Vagina (tissue), 2 donors: ENCODE measurements at regions not wholly inside any gene's neighbourhood (a gene's known extent, or its start where the extent isn't known, plus 50 kb on each side); places are given as distances from the start of the nearest gene placed in this dataset.

Experiments used
- POLR2A ChIP-seq, 2 donors: fragments of 450-650 bp; IDR thresholded peaks; one replicate each; pipeline ENCODE4 v1.6.1; 2017; ENCODE audit warnings: antibody characterized with exemption in 2 of 2, mild to moderate bottlenecking in 2 of 2, moderate library complexity in 2 of 2
- POLR2AphosphoS5 ChIP-seq, 2 donors: sonication (generic); formaldehyde crosslinking; IDR thresholded peaks; one replicate each; pipeline ENCODE4 v1.9.0; 2017; ENCODE audit warnings: antibody characterized with exemption in 2 of 2, mild to moderate bottlenecking in 2 of 2, low read depth in 1 of 2; ENCODE audit not compliant: insufficient read depth in 1 of 2
- TF ChIP-seq, protein P1 (sequence below), 3 experiments: fragments of 450-650 bp in 2 of 3; fragments of 200-600 bp in 1 of 3; sonication (generic) in 1 of 3; IDR thresholded peaks; one replicate each; pipeline ENCODE4 v1.5.1; 2017 to 2019; ENCODE audit warnings: antibody characterized with exemption in 3 of 3, mild to moderate bottlenecking in 2 of 3, moderate library complexity in 2 of 3

DNA sequence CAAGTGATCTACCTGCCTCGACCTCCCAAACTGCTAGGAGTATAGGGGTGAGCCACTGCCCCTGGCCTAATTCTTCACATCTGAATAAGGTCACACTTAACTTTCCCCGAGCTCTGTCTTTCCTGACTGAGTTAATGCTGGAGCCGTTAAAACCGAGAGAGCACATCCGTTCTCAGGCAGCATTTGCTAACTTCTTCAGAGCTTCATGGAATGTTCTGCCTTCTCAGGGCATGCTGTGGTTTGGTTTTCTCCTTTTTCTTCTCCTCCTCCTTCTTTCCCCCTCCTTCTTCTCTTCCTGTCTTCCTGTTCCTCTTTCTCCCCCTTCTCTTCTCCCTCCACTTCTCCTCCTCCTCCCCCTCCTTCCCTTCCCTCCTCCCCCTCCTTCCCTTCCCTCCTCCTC, 119.9 kb downstream of the ASMT start:
- TF ChIP-seq POLR2AphosphoS5 (IDR thresholded peaks at IDR 0.05; ENCODE audit: insufficient read depth in 1 of 2, low read depth in 1 of 2) (no peak), POLR2A (IDR thresholded peaks at IDR 0.05) (no peak)
- TF ChIP-seq, protein P1, sequence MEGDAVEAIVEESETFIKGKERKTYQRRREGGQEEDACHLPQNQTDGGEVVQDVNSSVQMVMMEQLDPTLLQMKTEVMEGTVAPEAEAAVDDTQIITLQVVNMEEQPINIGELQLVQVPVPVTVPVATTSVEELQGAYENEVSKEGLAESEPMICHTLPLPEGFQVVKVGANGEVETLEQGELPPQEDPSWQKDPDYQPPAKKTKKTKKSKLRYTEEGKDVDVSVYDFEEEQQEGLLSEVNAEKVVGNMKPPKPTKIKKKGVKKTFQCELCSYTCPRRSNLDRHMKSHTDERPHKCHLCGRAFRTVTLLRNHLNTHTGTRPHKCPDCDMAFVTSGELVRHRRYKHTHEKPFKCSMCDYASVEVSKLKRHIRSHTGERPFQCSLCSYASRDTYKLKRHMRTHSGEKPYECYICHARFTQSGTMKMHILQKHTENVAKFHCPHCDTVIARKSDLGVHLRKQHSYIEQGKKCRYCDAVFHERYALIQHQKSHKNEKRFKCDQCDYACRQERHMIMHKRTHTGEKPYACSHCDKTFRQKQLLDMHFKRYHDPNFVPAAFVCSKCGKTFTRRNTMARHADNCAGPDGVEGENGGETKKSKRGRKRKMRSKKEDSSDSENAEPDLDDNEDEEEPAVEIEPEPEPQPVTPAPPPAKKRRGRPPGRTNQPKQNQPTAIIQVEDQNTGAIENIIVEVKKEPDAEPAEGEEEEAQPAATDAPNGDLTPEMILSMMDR (IDR thresholded peaks at IDR 0.05): no peak
